UCSD-AML1 (cell line): ENCODE measurements at regions not wholly inside any gene's neighbourhood (a gene's known extent, or its start where the extent isn't known, plus 50 kb on each side); places are given as distances from the start of the nearest gene placed in this dataset.
"Not testable (repeated sequence)": the region's sequence is repeated elsewhere in the genome, so short reads cannot be mapped to it uniquely, and the experiment has no call there.

ENCODE experiments used
- DNase-seq: peaks from one replicate; lab custom pipeline; 2025; ENCODE audit not compliant: unreplicated experiment; lab: John Stamatoyannopoulos, UW

DNA sequence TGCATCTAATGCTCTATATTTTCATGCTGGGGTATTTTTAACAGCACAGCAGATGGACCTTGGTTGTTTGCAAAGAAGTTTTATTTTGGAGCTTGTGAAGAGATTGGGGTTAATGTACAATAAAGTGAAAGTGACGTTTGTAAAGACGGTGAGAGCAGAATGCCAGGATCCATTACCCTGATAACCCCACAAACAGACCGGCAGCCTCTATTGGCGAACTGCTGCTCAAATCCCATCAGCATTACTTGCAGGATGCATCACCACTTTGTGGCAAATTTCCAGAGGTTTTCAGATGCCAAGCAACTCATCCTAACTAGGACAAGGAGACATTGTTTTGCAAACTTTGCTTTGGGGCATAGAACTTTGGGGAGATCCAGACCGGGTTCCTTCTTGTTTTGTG is 383.3 kb upstream of the ZNF462 start:
- DNase-seq = no peak

- DNase-seq = peak; percentile 28
Observed at GRCh38 chr9:106481013-106481609, 381.9 kb upstream of the ZNF462 start.

GRCh38 chr9:106482733-106483132 is 380.2 kb upstream of the ZNF462 start:
- no peak for DNase-seq

- no peak for DNase-seq
Observed at GRCh38 chr9:106486685-106487084, 376.3 kb upstream of the ZNF462 start.

GRCh38 chr9:106487266-106487665 is 375.7 kb upstream of the ZNF462 start:
- no peak for DNase-seq

DNA sequence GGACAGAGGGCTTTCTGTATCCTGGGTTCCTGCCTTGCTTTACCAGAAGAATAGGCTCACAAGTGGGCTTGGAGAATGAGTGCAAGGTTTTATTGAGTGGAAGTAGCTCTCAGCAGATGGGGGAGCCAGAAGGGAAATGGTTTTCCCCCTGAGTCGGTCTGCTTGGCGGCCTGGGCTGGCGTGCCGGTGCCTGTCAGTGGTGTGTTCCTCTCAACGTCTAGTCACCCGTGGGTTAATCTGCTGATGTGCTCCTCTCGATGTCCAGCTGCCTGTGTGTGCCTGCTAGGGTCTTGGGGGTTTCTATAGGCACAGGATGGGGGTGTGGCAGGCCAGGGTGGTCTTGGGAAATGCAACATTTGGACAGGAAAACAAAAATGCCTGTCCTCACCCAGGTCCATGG is 370.8 kb upstream of the ZNF462 start:
- DNase-seq = not testable (repeated sequence)

DNA sequence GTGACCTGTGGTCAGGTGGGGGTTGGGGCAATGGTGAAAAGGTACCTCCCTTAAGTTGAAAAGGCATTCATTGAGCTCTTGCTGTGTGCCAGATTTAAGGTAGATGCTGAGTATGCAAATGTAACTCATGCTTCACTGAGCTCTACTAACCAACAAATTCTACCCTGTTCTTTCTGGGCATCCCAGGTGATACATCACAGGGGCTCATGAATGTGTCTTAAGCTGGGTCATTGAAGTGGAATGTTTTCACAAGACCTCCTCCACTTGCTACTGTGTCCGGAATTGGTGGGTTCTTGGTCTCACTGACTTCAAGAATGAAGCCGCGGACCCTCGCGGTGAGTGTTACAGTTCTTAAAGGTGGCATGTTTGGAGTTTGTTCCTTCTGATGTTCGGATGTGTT is 362.8 kb upstream of the ZNF462 start:
- DNase-seq = no peak

GRCh38 chr9:106501210-106501609 is 361.8 kb upstream of the ZNF462 start:
- not testable (repeated sequence) for DNase-seq

DNA sequence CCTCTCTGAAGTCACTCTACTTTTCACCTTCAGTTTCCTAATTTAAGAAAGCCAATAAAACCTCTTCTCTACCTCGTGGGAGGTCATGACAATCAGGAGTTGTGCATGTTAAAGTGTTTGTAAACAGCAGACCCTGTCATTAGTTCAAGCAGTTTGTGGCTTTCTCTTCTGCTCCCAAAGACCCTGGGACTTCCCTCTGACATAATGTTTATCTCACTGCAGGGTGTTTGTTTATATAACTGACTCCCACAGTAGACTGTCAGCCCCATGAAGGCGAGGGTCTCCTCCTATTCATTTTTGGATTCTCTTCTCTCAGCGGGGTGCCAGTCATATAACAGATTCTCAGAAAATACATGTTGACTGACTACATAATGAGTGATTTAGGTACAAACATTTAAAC is 360.0 kb upstream of the ZNF462 start:
- no peak for DNase-seq

- no peak for DNase-seq
Observed at GRCh38 chr9:106503759-106504158, 359.2 kb upstream of the ZNF462 start.

DNA sequence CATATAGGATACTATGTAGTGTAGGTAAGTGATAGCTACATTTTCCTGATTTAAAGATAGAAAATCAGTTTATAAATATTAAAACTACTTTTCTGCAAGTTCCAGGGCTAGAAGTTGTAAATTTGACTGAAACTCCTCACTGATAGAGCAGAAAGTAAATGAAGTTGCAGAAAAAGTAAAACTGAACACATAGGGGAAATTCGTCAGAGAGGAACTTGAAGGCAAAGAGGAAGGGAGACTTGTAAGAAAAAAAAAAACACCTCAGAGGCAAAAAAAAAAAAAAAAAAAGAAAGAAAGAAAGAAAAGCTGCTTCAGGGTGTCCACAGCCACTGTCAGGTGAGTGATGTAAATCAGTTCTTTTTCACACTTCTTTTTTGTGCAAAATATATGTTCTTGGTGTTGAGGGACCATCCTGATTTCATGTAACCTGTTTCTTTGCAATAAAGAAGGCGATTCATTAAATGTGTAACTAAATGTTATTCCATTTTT is 336.2 kb upstream of the ZNF462 start:
- DNase-seq = no peak

DNA sequence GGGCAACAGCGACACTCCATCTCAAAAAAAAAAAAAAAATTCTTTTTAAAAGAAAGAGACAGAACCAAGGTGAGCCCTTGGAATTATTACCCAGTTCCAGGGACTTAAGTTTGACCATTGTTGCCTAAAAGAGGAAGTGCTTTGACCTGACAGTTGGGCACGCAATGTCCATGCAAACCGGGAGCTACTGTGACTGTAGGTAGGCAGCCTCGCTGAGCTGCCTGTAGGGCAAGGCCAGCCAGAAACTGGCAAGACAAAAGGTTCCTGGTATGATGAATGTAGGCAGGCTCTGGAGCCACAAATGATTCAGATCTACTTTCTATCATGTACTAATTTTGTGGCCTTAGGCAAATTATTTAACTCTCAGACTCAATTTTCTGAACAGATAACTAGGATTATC is 334.8 kb upstream of the ZNF462 start:
- DNase-seq = peak; percentile 11

DNA sequence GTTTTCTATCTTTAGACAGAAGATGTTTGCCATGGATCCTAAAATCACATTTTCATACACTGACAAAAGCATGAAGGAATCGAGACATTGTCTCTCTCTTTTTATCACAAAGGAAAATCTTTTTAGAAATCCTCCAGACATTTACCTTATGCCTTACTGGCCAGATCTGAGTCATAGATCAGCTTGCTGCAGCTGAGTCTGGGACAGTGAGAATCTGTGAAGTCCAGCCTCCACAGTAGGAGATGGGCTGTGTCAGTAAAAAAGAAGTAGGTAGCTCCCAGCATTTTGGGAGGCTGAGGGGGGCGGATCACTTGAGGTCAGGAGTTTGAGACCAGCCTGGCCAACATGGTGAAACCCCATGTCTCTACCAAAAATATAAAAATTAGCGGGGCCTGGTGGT is 333.4 kb upstream of the ZNF462 start:
- no peak for DNase-seq

- DNase-seq = peak; percentile 32
Observed at GRCh38 chr9:106531491-106531890, 331.5 kb upstream of the ZNF462 start.

GRCh38 chr9:106532306-106533015 is 330.5 kb upstream of the ZNF462 start:
- DNase-seq = no peak

DNA sequence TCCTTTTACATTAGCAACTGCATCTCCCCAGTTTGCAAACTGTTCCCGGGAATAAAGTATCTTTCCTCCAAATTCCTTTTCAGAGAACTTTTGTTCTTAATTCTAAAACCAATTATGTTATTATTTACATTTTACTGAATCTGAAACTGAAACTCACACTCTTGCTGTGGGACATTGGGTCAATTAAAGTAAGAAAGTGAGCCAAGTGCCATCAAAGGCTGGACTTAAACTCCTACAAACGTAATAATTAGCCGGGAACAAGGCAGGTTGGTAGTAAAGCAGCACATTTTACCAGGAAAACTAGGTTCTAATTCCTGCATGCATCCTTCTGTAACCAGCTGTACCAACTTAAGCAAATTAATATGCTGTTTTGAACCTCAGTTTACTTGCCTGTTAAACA is 328.2 kb upstream of the ZNF462 start:
- no peak for DNase-seq

DNA sequence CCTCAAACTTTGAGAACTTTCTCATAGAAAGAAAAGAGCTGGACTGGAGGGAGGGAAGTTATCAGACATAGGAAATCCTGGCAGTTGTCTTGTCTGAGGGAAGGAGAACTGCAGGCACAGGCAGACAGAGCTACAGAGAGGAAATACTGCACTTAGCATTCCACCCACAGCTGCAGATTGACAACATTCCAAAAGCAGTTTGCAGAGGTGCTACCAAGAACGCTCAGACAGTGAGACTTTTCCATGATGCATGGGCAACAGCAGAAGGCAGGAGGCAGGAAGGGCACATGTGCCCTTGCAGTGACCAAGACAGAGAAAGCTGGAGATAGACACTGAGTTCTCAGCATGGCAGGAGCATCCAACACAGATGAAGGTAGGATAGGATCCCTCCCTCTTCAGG is 327.5 kb upstream of the ZNF462 start:
- peak; percentile 15 for DNase-seq

DNA sequence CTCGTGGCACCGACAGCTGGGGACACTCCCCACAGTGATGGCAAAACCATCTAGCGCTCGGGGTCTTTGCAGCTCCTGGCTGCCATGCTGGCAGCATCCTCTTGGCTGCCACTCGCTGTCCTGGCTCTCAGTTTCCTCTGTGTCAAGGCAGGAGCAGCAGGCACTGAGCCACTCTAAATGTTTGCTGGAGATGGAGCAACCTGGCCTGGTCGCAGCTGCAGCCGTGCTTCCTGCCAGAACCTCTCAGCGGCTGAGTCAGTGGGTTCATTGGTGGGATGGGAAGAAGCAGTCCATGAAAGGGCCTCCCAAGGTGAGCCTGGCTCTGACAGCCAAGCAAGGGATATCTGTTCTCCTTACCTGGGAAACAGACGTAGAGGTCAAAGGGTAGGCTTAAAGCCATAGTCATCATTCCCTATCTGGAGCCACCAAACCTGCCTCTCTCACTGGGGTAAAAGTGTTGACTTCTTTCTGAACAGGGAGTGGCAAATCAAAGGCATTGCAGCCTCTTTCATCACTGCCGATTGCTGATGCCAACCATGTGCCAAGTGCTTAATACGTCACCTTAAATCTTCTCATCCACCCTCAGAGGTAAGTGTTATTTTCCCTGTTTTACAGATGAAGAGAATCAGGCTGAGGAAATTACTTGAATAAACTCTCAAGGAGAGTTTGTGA is 304.8 kb upstream of the ZNF462 start:
- no peak for DNase-seq

- DNase-seq = no peak
Observed at GRCh38 chr9:106560540-106560939, 302.4 kb upstream of the ZNF462 start.

GRCh38 chr9:106575823-106576222 is 287.1 kb upstream of the ZNF462 start:
- DNase-seq = no peak

- no peak for DNase-seq
Observed at GRCh38 chr9:106576232-106576760, 286.7 kb upstream of the ZNF462 start.

GRCh38 chr9:106577121-106577520 is 285.8 kb upstream of the ZNF462 start:
- no peak for DNase-seq
